WTC11 (cell line): ENCODE measurements at regions not wholly inside any gene's neighbourhood (a gene's known extent, or its start where the extent isn't known, plus 50 kb on each side); places are given as distances from the start of the nearest gene placed in this dataset.

Source experiments
- ATAC-seq: fragments of 200-7000 bp; cut with Tn5 transposase; 2 replicates; pipeline ENCODE4 v1.10.0; 2021; ENCODE audit warnings: mild to moderate bottlenecking, moderate library complexity
- CTCF ChIA-PET: fragments of 300-600 bp; sonication (Branson Sonifier 250); formaldehyde crosslinking; loops from one replicate; lab custom pipeline; 2021; ENCODE audit warnings: antibody characterized with exemption; lab: Charles Lee
- POLR2A ChIA-PET: fragments of 350-600 bp; sonication (Branson Sonifier 250); formaldehyde crosslinking; loops from one replicate; lab custom pipeline; 2021; ENCODE audit warnings: antibody characterized with exemption; lab: Charles Lee
- DNase-seq: peaks from one replicate; pipeline ENCODE4 v3.0.0; 2021; ENCODE audit warnings: low spot score
- H3K27ac Mint-ChIP-seq: 2 replicates; pipeline ENCODE4 v1.8.0; 2021; ENCODE audit warnings: mixed read lengths
- H3K27me3 Mint-ChIP-seq: 2 replicates; pipeline ENCODE4 v1.8.0; 2021; ENCODE audit warnings: low read depth, mild to moderate bottlenecking, moderate library complexity, mixed read lengths
- H3K36me3 Mint-ChIP-seq: 2 replicates; pipeline ENCODE4 v1.8.0; 2021; ENCODE audit warnings: mixed read lengths
- H3K4me1 Mint-ChIP-seq: 2 replicates; pipeline ENCODE4 v1.8.0; 2022; ENCODE audit warnings: mixed read lengths
- H3K4me3 Mint-ChIP-seq: 2 replicates; pipeline ENCODE4 v1.8.0; 2021; ENCODE audit warnings: mild to moderate bottlenecking, moderate library complexity, mixed read lengths
- H3K9me3 Mint-ChIP-seq: 2 replicates; pipeline ENCODE4 v1.8.0; 2021; ENCODE audit warnings: mixed read lengths
- CREB1 ChIP-seq: sonication (generic); formaldehyde crosslinking; IDR thresholded peaks from 2 replicates; pipeline ENCODE4 v1.8.0; 2023; ENCODE audit warnings: mild to moderate bottlenecking, missing genetic modification reagents
- ESRRA ChIP-seq: sonication (generic); formaldehyde crosslinking; IDR thresholded peaks from 2 replicates; pipeline ENCODE4 v1.8.1; 2022; ENCODE audit warnings: mild to moderate bottlenecking, missing genetic modification reagents, borderline replicate concordance
- GTF2I ChIP-seq: fragments of 250-450 bp; sonication (Bioruptor Pico); conservative IDR thresholded peaks from 2 replicates; pipeline ENCODE4 v1.4.0; 2021; ENCODE audit warnings: mild to moderate bottlenecking
- MXD4 ChIP-seq: fragments of 250-450 bp; sonication (Bioruptor Pico); IDR thresholded peaks from 2 replicates; pipeline ENCODE4 v1.8.0; 2021; ENCODE audit warnings: mild to moderate bottlenecking, moderate library complexity, borderline replicate concordance
- NFATC4 ChIP-seq: fragments of 250-450 bp; sonication (Bioruptor Pico); IDR thresholded peaks from 2 replicates; pipeline ENCODE4 v1.9.0; 2021; ENCODE audit warnings: mild to moderate bottlenecking
- NR2C2 ChIP-seq: sonication (generic); formaldehyde crosslinking; IDR thresholded peaks from 2 replicates; pipeline ENCODE4 v1.8.0; 2022; ENCODE audit warnings: mild to moderate bottlenecking, missing genetic modification reagents
- NR3C1 ChIP-seq: sonication (generic); formaldehyde crosslinking; conservative IDR thresholded peaks from 2 replicates; pipeline ENCODE4 v1.8.1; 2023; ENCODE audit warnings: low read depth, mild to moderate bottlenecking, missing genetic modification reagents
- PRRX2 ChIP-seq: fragments of 250-450 bp; sonication (Bioruptor Pico); IDR thresholded peaks from 2 replicates; pipeline ENCODE4 v1.8.0; 2021; ENCODE audit warnings: mild to moderate bottlenecking
- SMAD4 ChIP-seq: sonication (generic); formaldehyde crosslinking; IDR thresholded peaks from 2 replicates; pipeline ENCODE4 v1.8.0; 2022; ENCODE audit warnings: mild to moderate bottlenecking, missing genetic modification reagents
- TEAD1 ChIP-seq: sonication (generic); formaldehyde crosslinking; IDR thresholded peaks from 2 replicates; pipeline ENCODE4 v1.8.0; 2022; ENCODE audit warnings: mild to moderate bottlenecking, missing genetic modification reagents
- TEAD4 ChIP-seq: sonication (generic); formaldehyde crosslinking; IDR thresholded peaks from 2 replicates; pipeline ENCODE4 v1.8.0; 2022; ENCODE audit warnings: mild to moderate bottlenecking, missing genetic modification reagents
- ZNF121 ChIP-seq: sonication (generic); formaldehyde crosslinking; IDR thresholded peaks from 2 replicates; pipeline ENCODE4 v1.8.0; 2023; ENCODE audit warnings: missing genetic modification reagents
- ZNF219 ChIP-seq: sonication (generic); formaldehyde crosslinking; IDR thresholded peaks from 2 replicates; pipeline ENCODE4 v1.8.0; 2023; ENCODE audit warnings: missing genetic modification reagents, mild to moderate bottlenecking, borderline replicate concordance
- ZNF263 ChIP-seq: sonication (generic); formaldehyde crosslinking; IDR thresholded peaks from 2 replicates; pipeline ENCODE4 v1.8.1; 2022; ENCODE audit warnings: low read depth, mild to moderate bottlenecking, moderate library complexity, missing genetic modification reagents
- ZNF671 ChIP-seq: fragments of 250-450 bp; sonication (Bioruptor Pico); IDR thresholded peaks from 2 replicates; pipeline ENCODE4 v1.8.0; 2021; ENCODE audit warnings: mild to moderate bottlenecking
- TF ChIP-seq, protein P1 (sequence below): sonication (generic); formaldehyde crosslinking; IDR thresholded peaks from 2 replicates; pipeline ENCODE4 v1.8.1; 2023; ENCODE audit warnings: mild to moderate bottlenecking, missing genetic modification reagents
- TF ChIP-seq, protein P2 (sequence below): fragments of 250-450 bp; sonication (Bioruptor Pico); conservative IDR thresholded peaks from 2 replicates; pipeline ENCODE4 v1.9.0; 2021; ENCODE audit warnings: mild to moderate bottlenecking
- TF ChIP-seq, protein P3 (sequence below): fragments of 250-450 bp; sonication (Bioruptor Pico); IDR thresholded peaks from 2 replicates; pipeline ENCODE4 v2.1.2; 2022; ENCODE audit warnings: mild to moderate bottlenecking, moderate library complexity
- TF ChIP-seq, protein P4 (sequence below): sonication (generic); formaldehyde crosslinking; IDR thresholded peaks from 2 replicates; pipeline ENCODE4 v1.8.0; 2022; ENCODE audit warnings: mild to moderate bottlenecking, missing genetic modification reagents
- TF ChIP-seq, protein P5 (sequence below): sonication (generic); formaldehyde crosslinking; IDR thresholded peaks from 2 replicates; pipeline ENCODE4 v1.8.0; 2022; ENCODE audit warnings: mild to moderate bottlenecking, missing genetic modification reagents

DNA sequence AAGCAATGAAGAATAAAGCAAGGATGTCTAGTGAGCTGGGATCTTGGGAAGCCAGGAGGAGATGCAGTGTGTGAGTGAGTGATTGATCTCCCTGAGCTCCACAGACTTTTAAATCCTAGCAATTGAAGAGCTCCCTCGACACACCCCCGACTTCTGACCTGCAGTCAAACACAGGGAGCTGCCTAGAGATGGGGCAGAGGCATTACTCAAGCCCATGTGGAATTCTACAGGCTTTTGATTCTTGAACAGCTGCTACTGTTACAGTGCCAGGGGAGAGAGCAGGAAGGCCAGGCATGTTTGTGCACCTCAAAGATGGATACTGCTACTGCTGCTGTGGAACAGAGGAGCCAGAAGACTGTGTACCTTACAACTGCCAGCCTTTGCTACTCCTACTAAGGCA is 1403.1 kb upstream of the ALCAM start:
- DNase-seq (no peak), ATAC-seq (peak; percentile 85)
- peaks cover 11% of the 10 kb centered on the region for H3K4me1 Mint-ChIP-seq
- H3K36me3 Mint-ChIP-seq, result no peaks in the 10 kb centered on the region
- ChIA-PET CTCF (no interaction called here), POLR2A (no interaction called here)
- TF ChIP-seq ZNF263 (CRISPR knock-in tag) (no peak), TEAD4 (CRISPR knock-in tag) (no peak), GTF2I (CRISPR knock-in tag) (no peak), SMAD4 (CRISPR knock-in tag) (no peak), NR2C2 (no peak), MXD4 (CRISPR knock-in tag) (no peak), PRRX2 (CRISPR knock-in tag) (no peak), NFATC4 (CRISPR knock-in tag) (no peak), TEAD1 (CRISPR knock-in tag) (no peak), NR3C1 (CRISPR knock-in tag) (no peak), ZNF219 (CRISPR knock-in tag) (no peak), CREB1 (CRISPR knock-in tag) (no peak), ZNF121 (no peak), ZNF671 (CRISPR knock-in tag) (no peak)
- no peaks in the 10 kb centered on the region for H3K27me3 Mint-ChIP-seq
- no peak overlapping the region for H3K4me3 Mint-ChIP-seq
- 0 out of 2 replicates have a peak, but pooled peaks cover 5% of the 10 kb centered on the region for H3K9me3 Mint-ChIP-seq
- H3K27ac Mint-ChIP-seq, result no peak overlapping the region

DNA sequence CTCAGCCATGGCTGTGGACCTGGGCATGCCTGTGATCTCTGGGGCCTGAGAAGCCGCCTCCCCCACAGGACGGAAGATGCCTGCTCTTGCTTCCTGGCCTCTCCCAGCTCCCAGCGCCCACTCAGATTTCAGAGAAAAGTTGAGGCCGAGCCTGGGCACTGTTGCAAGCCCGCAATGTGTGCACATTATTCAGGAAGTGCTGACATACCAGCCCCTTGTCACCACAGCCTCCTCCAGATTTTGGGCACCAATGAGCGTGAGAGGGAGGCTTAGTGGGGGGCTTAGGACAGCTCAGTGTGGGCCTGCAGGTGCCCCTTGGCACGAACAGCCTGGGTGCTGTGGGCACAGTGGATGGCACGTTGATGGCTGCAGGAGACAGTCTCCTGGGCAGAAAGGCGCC is 1400.9 kb upstream of the ALCAM start:
- H3K4me1 Mint-ChIP-seq, result peaks cover 12% of the 10 kb centered on the region
- no peaks in the 10 kb centered on the region for H3K27me3 Mint-ChIP-seq
- H3K36me3 Mint-ChIP-seq, result no peaks in the 10 kb centered on the region
- no peak for ATAC-seq
- no peak for DNase-seq
- H3K27ac Mint-ChIP-seq, result no peak overlapping the region
- H3K9me3 Mint-ChIP-seq, result 0 out of 2 replicates have a peak, but pooled peaks cover 5% of the 10 kb centered on the region
- CTCF ChIA-PET, result no interaction called here
- POLR2A ChIA-PET, result no interaction called here
- TF ChIP-seq, protein P1, sequence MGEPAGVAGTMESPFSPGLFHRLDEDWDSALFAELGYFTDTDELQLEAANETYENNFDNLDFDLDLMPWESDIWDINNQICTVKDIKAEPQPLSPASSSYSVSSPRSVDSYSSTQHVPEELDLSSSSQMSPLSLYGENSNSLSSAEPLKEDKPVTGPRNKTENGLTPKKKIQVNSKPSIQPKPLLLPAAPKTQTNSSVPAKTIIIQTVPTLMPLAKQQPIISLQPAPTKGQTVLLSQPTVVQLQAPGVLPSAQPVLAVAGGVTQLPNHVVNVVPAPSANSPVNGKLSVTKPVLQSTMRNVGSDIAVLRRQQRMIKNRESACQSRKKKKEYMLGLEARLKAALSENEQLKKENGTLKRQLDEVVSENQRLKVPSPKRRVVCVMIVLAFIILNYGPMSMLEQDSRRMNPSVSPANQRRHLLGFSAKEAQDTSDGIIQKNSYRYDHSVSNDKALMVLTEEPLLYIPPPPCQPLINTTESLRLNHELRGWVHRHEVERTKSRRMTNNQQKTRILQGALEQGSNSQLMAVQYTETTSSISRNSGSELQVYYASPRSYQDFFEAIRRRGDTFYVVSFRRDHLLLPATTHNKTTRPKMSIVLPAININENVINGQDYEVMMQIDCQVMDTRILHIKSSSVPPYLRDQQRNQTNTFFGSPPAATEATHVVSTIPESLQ, result no peak
- TF ChIP-seq, protein P2, sequence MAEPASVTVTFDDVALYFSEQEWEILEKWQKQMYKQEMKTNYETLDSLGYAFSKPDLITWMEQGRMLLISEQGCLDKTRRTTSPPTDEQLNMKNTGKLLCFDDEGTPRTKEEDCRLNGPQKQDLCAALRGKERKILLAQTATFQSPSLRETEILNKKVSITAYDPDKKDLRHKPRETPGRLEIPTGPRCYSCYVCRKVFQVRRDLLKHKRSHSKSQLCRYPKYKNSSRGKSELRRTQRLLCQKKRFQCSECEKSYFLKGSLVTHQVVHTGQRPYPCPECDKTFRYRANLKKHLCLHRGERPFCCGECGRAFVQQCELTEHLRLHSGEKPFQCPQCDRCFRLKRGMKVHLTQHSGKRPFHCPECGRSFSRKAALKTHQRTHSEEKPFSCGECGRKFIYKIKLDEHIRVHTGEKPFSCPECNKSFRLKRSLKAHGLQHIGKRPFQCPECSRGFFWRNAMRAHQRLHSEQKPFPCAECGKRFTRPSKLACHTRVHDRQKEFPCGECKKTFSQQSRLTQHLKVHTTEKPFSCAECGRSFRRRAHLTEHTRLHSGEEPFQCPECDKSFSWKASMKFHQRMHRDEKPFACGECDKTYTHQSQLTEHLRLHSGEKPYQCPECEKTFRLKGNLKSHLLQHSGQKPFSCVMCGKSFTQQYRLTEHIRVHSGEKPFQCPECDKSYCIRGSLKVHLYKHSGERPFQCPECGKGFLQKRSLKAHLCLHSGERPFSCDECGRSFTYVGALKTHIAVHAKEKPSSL (CRISPR knock-in tag), result no peak
- TF ChIP-seq, protein P3, sequence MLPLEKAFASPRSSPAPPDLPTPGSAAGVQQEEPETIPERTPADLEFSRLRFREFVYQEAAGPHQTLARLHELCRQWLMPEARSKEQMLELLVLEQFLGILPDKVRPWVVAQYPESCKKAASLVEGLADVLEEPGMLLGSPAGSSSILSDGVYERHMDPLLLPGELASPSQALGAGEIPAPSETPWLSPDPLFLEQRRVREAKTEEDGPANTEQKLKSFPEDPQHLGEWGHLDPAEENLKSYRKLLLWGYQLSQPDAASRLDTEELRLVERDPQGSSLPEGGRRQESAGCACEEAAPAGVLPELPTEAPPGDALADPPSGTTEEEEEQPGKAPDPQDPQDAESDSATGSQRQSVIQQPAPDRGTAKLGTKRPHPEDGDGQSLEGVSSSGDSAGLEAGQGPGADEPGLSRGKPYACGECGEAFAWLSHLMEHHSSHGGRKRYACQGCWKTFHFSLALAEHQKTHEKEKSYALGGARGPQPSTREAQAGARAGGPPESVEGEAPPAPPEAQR (CRISPR knock-in tag), result no peak
- TF ChIP-seq ESRRA (CRISPR knock-in tag), result no peak
- TF ChIP-seq, protein P4, sequence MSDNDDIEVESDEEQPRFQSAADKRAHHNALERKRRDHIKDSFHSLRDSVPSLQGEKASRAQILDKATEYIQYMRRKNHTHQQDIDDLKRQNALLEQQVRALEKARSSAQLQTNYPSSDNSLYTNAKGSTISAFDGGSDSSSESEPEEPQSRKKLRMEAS (CRISPR knock-in tag), result no peak
- TF ChIP-seq, protein P5, sequence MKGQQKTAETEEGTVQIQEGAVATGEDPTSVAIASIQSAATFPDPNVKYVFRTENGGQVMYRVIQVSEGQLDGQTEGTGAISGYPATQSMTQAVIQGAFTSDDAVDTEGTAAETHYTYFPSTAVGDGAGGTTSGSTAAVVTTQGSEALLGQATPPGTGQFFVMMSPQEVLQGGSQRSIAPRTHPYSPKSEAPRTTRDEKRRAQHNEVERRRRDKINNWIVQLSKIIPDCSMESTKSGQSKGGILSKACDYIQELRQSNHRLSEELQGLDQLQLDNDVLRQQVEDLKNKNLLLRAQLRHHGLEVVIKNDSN (CRISPR knock-in tag), result no peak
- H3K4me3 Mint-ChIP-seq, result no peak overlapping the region
